ENCODE measurements at regions not wholly inside any gene's neighbourhood (a gene's known extent, or its start where the extent isn't known, plus 50 kb on each side); places are given as distances from the start of the nearest gene placed in this dataset.

DNA sequence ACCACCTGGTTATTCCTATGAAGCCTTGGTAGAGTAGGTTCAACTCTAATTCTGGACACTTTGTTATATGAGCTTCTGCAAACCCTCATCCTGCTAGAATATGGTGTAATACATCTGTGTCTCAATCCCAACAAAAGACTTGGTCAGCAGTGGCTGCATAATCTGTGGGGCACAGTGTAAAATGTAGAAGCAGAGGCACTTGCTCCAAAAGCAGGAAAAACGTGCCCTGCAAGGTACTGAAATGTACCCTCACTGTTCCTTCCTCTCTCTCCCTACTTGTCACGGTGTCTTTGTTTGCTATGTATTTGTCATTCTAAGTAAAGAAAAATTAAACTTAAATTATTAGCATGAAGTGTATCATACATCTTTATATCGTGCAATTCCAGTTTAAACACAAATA lies 267.9 kb downstream of the BCL11B start:
- H3K36me3 ChIP-seq (ENCODE audit: control insufficient read depth in 4 of 4, insufficient read depth in 4 of 4, low read length in 4 of 4), result no peaks in the 10 kb centered on the region
- H3K27ac ChIP-seq (ENCODE audit: low read depth in 1 of 2, low read length in 1 of 2), result no peak overlapping the region
- no peaks in the 10 kb centered on the region for H3K4me1 ChIP-seq (ENCODE audit: control insufficient read depth in 5 of 5, insufficient read depth in 5 of 5, low read length in 5 of 5)
- H3K9me3 ChIP-seq (ENCODE audit: control insufficient read depth in 4 of 4, insufficient read depth in 3 of 4, low read length in 3 of 4), result peaks cover 0 to 4% (median under 1%) of the 10 kb centered on the region in 4 donors
- 41 to 46% methylated on average over 3 of the region's 3 CpGs for WGBS, 2 donors
- TF ChIP-seq, protein P1, sequence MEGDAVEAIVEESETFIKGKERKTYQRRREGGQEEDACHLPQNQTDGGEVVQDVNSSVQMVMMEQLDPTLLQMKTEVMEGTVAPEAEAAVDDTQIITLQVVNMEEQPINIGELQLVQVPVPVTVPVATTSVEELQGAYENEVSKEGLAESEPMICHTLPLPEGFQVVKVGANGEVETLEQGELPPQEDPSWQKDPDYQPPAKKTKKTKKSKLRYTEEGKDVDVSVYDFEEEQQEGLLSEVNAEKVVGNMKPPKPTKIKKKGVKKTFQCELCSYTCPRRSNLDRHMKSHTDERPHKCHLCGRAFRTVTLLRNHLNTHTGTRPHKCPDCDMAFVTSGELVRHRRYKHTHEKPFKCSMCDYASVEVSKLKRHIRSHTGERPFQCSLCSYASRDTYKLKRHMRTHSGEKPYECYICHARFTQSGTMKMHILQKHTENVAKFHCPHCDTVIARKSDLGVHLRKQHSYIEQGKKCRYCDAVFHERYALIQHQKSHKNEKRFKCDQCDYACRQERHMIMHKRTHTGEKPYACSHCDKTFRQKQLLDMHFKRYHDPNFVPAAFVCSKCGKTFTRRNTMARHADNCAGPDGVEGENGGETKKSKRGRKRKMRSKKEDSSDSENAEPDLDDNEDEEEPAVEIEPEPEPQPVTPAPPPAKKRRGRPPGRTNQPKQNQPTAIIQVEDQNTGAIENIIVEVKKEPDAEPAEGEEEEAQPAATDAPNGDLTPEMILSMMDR (IDR thresholded peaks at IDR 0.05; ENCODE audit: control extremely low read depth, extremely low read depth), result no peak
- ATAC-seq (ENCODE audit: insufficient read depth, low FRiP score) (no peak), DNase-seq (peak in 2 of 3 donors; percentile 26 to 61)
- no peaks in the 10 kb centered on the region for H3K27me3 ChIP-seq (ENCODE audit: control insufficient read depth in 3 of 3, insufficient read depth in 3 of 3, low read length in 2 of 3)
- no peak overlapping the region for H3K4me3 ChIP-seq
- no peak overlapping the region for H3K9ac ChIP-seq (ENCODE audit: insufficient read depth in 1 of 2, low read length in 2 of 2)

DNA sequence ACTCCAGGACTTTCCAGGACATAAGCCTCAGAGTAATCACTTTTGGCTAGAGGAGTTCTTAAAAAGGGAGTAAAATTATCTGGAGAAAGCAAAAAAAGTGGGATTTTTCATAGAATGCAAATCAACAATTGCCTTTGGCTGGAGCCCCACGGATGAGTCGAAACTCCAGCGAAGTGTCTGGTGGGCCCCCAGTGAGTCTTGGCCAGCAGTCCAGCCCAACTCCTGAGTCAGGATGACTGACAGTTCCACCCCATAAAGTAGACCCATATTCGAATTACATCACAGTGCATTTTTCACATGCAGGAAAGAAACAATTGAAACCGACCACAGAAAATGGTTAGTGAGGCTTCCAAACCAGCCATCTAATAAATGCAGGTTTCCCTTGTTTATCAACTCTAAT lies 265.7 kb downstream of the BCL11B start:
- no peak for DNase-seq
- no peaks in the 10 kb centered on the region for H3K27me3 ChIP-seq (ENCODE audit: control insufficient read depth in 3 of 3, insufficient read depth in 3 of 3, low read length in 2 of 3)
- H3K4me3 ChIP-seq, result no peak overlapping the region
- WGBS, 2 donors, result 74 to 86% methylated on average over 5 of the region's 5 CpGs
- H3K9me3 ChIP-seq (ENCODE audit: control insufficient read depth in 4 of 4, insufficient read depth in 3 of 4, low read length in 3 of 4), result peaks cover 0 to 4% (median under 1%) of the 10 kb centered on the region in 4 donors
- no peak overlapping the region for H3K27ac ChIP-seq (ENCODE audit: low read depth in 1 of 2, low read length in 1 of 2)
- no peak overlapping the region for H3K9ac ChIP-seq (ENCODE audit: insufficient read depth in 1 of 2, low read length in 2 of 2)
- H3K4me1 ChIP-seq (ENCODE audit: control insufficient read depth in 5 of 5, insufficient read depth in 5 of 5, low read length in 5 of 5), result no peaks in the 10 kb centered on the region
- ATAC-seq (ENCODE audit: insufficient read depth, low FRiP score), result no peak
- H3K36me3 ChIP-seq (ENCODE audit: control insufficient read depth in 4 of 4, insufficient read depth in 4 of 4, low read length in 4 of 4), result no peaks in the 10 kb centered on the region
- TF ChIP-seq, protein P1 (IDR thresholded peaks at IDR 0.05; ENCODE audit: control extremely low read depth, extremely low read depth), result no peak

DNA sequence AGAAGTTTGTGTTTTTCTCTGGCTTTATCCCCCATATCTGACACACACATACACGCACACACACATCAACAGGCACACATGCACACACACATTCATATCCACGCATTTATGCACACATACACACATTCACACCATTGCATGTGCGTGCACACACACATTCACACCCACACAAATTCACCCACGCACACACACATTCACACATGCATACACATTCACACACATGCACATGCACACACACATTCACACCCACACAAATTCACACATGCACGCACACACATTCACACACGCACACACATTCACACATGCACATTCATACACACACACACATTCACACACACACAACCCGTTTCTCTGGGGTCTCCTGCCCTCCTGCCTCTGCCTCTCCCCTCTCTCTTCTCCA lies 264.2 kb downstream of the BCL11B start:
- H3K27ac ChIP-seq (ENCODE audit: low read depth in 1 of 2, low read length in 1 of 2), result no peak overlapping the region
- DNase-seq, result no peak
- H3K36me3 ChIP-seq (ENCODE audit: control insufficient read depth in 4 of 4, insufficient read depth in 4 of 4, low read length in 4 of 4), result no peaks in the 10 kb centered on the region
- TF ChIP-seq, protein P1 (IDR thresholded peaks at IDR 0.05; ENCODE audit: control extremely low read depth, extremely low read depth), result no peak
- no peak for ATAC-seq (ENCODE audit: insufficient read depth, low FRiP score)
- H3K9ac ChIP-seq (ENCODE audit: insufficient read depth in 1 of 2, low read length in 2 of 2), result no peak overlapping the region
- peaks cover 0 to 4% (median under 1%) of the 10 kb centered on the region in 4 donors for H3K9me3 ChIP-seq (ENCODE audit: control insufficient read depth in 4 of 4, insufficient read depth in 3 of 4, low read length in 3 of 4)
- no peaks in the 10 kb centered on the region for H3K27me3 ChIP-seq (ENCODE audit: control insufficient read depth in 3 of 3, insufficient read depth in 3 of 3, low read length in 2 of 3)
- WGBS, 2 donors, result 91 to 93% methylated on average over 7 of the region's 7 CpGs
- no peaks in the 10 kb centered on the region for H3K4me1 ChIP-seq (ENCODE audit: control insufficient read depth in 5 of 5, insufficient read depth in 5 of 5, low read length in 5 of 5)
- no peak overlapping the region for H3K4me3 ChIP-seq

DNA sequence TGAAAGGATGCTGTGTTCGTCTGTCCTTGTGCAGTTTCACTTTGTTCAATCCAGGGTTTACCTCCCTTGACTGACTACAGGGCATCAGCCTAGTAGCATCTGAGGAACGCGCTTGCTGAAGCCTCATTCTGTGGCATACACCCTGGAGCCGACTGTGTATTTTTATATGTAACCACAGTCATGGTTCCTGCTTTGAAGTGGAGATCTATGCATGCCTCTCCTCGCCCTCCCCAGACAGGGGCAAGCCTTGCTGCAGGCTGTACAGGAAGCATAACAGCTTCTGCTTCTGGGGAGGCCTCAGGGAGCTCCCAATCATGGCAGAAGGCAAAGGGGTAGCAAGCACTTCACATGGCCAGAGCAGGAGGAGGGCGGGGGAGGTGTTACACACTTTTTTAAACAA lies 262.1 kb downstream of the BCL11B start:
- Histone ChIP-seq H3K36me3 (ENCODE audit: control insufficient read depth in 4 of 4, insufficient read depth in 4 of 4, low read length in 4 of 4) (no peaks in the 10 kb centered on the region), H3K9ac (ENCODE audit: insufficient read depth in 1 of 2, low read length in 2 of 2) (no peak overlapping the region), H3K9me3 (ENCODE audit: control insufficient read depth in 4 of 4, insufficient read depth in 3 of 4, low read length in 3 of 4) (peaks cover 0 to 4% (median under 1%) of the 10 kb centered on the region in 4 donors), H3K27me3 (ENCODE audit: control insufficient read depth in 3 of 3, insufficient read depth in 3 of 3, low read length in 2 of 3) (no peaks in the 10 kb centered on the region), H3K4me1 (ENCODE audit: control insufficient read depth in 5 of 5, insufficient read depth in 5 of 5, low read length in 5 of 5) (no peaks in the 10 kb centered on the region), H3K27ac (ENCODE audit: low read depth in 1 of 2, low read length in 1 of 2) (no peak overlapping the region), H3K4me3 (no peak overlapping the region)
- TF ChIP-seq, protein P1 (IDR thresholded peaks at IDR 0.05; ENCODE audit: control extremely low read depth, extremely low read depth), result no peak
- DNase-seq (no peak), ATAC-seq (ENCODE audit: insufficient read depth, low FRiP score) (no peak)
- 81 to 90% methylated on average over 6 of the region's 6 CpGs for WGBS, 2 donors

Measured in lung (tissue), 11 donors.